K562 (cell line): ENCODE measurements at regions not wholly inside any gene's neighbourhood (a gene's known extent, or its start where the extent isn't known, plus 50 kb on each side); places are given as distances from the start of the nearest gene placed in this dataset.

Source experiments
- ATAC-seq: fragments of 200-7000 bp; cut with Tn5 transposase; 3 replicates; pipeline ENCODE4 v1.9.1; 2020; ENCODE audit warnings: moderate library complexity
- BruUV-seq: library from RNA; stranded (reverse); fragments of 400-500 nt; replicated peaks from 2 replicates; lab custom pipeline; 2021; lab: Mats Ljungman, UMichigan
- CTCF ChIA-PET: fragments of 300-600 bp; formaldehyde crosslinking; extraction: SDS; loops from one replicate; lab custom pipeline; 2021; ENCODE audit warnings: low intra/inter-chr PET ratio; lab: Yijun Ruan, JAX
- POLR2A ChIA-PET: fragments of 300-600, 350-650 bp; sonication (Branson Sonifier 250); formaldehyde crosslinking; extraction: SDS; loops from one replicate; lab custom pipeline; 2021; ENCODE audit warnings: antibody characterized with exemption, inconsistent platforms; lab: Yijun Ruan, JAX
- DNase-seq, 4 experiments: peaks; one replicate each; pipeline versions ENCODE4 v3.0.0 to v3.0.0-alpha.2; 2011 to 2018; ENCODE audit warnings: low spot score in 3 of 4, mixed read lengths in 3 of 4; ENCODE audit errors: extremely low read depth in 1 of 4
- FAIRE-seq: peaks from 2 replicates; lab custom pipeline; 2011; peaks lifted over from hg19 to GRCh38; lab: Jason Lieb, UNC
- H2AFZ ChIP-seq: 2 replicates; pipeline ENCODE4 v1.6.0; 2011; ENCODE audit warnings: low read depth, low read length, control low read depth, inconsistent platforms
- H3K27ac ChIP-seq: fragments of 200-600 bp; 3 replicates; pipeline ENCODE4 v1.8.0; 2011; ENCODE audit warnings: low read depth, mild to moderate bottlenecking, control low read depth, inconsistent platforms, low read length, moderate library complexity, mixed read lengths; ENCODE audit errors: extremely low read depth
- H3K27me3 ChIP-seq, 2 experiments: fragments of 300-600 bp in 1 of 2; 2 replicates in 1 of 2; 3 replicates in 1 of 2; pipeline versions ENCODE4 v1.6.0 to v1.8.0; 2011; ENCODE audit warnings: inconsistent platforms in 2 of 2, low read length in 2 of 2, mild to moderate bottlenecking in 1 of 2, mixed read lengths in 1 of 2, moderate library complexity in 1 of 2; ENCODE audit not compliant: control insufficient read depth in 2 of 2, insufficient read depth in 2 of 2
- H3K36me3 ChIP-seq: fragments of 300-600 bp; 3 replicates; pipeline ENCODE4 v1.8.0; 2011; ENCODE audit warnings: mild to moderate bottlenecking, low read length, inconsistent platforms; ENCODE audit not compliant: control insufficient read depth, insufficient read depth
- H3K4me1 ChIP-seq, 2 experiments: fragments of 200-600 bp in 1 of 2; replicated peaks in 1 of 2; 2 replicates in 1 of 2; 3 replicates in 1 of 2; pipeline versions ENCODE4 v1.5.1 to v1.8.0; 2011; ENCODE audit warnings: inconsistent platforms in 2 of 2, low read length in 2 of 2, mild to moderate bottlenecking in 1 of 2, mixed read lengths in 1 of 2, moderate library complexity in 1 of 2; ENCODE audit not compliant: control insufficient read depth in 2 of 2, insufficient read depth in 2 of 2
- H3K4me2 ChIP-seq: 2 replicates; pipeline ENCODE4 v1.6.1; 2011; ENCODE audit warnings: low read length, control low read depth, inconsistent platforms, mixed read lengths; ENCODE audit not compliant: insufficient read depth
- H3K4me3 ChIP-seq: fragments of 200-600 bp; sonication (generic), shearing (Covaris generic); 2 replicates; pipeline ENCODE4 v1.5.1; 2016; ENCODE audit warnings: control low read depth, inconsistent platforms
- H3K79me2 ChIP-seq: fragments of 200-600 bp; 3 replicates; pipeline ENCODE4 v1.8.0; 2011; ENCODE audit warnings: low read length, inconsistent platforms; ENCODE audit not compliant: control insufficient read depth, insufficient read depth
- H3K9ac ChIP-seq, 2 experiments: 2 replicates each; pipeline versions ENCODE4 v1.6.0 to v1.6.1; 2011; ENCODE audit warnings: low read depth in 2 of 2, low read length in 2 of 2, control low read depth in 1 of 2, inconsistent platforms in 1 of 2, mild to moderate bottlenecking in 1 of 2, mixed read lengths in 1 of 2; ENCODE audit not compliant: insufficient read depth in 1 of 2
- H3K9me1 ChIP-seq: one replicate; pipeline ENCODE4 v1.6.0; 2011; ENCODE audit warnings: inconsistent platforms, mild to moderate bottlenecking, low read length, moderate library complexity; ENCODE audit not compliant: control insufficient read depth, insufficient read depth
- H3K9me3 ChIP-seq: replicated peaks from 2 replicates; pipeline ENCODE4 v1.5.1; 2011; ENCODE audit warnings: low read depth, low read length, inconsistent platforms; ENCODE audit not compliant: control insufficient read depth, insufficient read depth
- H4K20me1 ChIP-seq: replicated peaks from 2 replicates; pipeline ENCODE4 v1.6.1; 2011; ENCODE audit warnings: low read length, inconsistent platforms, mixed read lengths; ENCODE audit not compliant: control insufficient read depth, insufficient read depth
- GTF2F1 ChIP-seq: IDR thresholded peaks from 2 replicates; pipeline ENCODE4 v1.6.1; 2011; ENCODE audit warnings: low read depth, low read length, improper control_type of control experiment
- JUNB ChIP-seq: fragments of 450-650 bp; formaldehyde crosslinking; conservative IDR thresholded peaks from 2 replicates; pipeline ENCODE4 v1.4.0; 2020; ENCODE audit warnings: mild to moderate bottlenecking
- PRPF4 ChIP-seq: fragments of 200-400 bp; formaldehyde crosslinking; IDR thresholded peaks from one replicate; pipeline ENCODE4 v1.6.1; 2017; ENCODE audit warnings: low read length, low read depth, mild to moderate bottlenecking; ENCODE audit not compliant: insufficient read depth, poor library complexity, severe bottlenecking
- PTBP1 ChIP-seq: fragments of 200-400 bp; formaldehyde crosslinking; IDR thresholded peaks from 2 replicates; pipeline ENCODE4 v1.6.1; 2017; ENCODE audit warnings: low read depth, low read length
- RBBP5 ChIP-seq: fragments of 200-600 bp; sonication (generic); IDR thresholded peaks from 2 replicates; pipeline ENCODE4 v1.6.1; 2012; ENCODE audit warnings: borderline replicate concordance, mild to moderate bottlenecking, low read length, control low read depth, inconsistent platforms; ENCODE audit not compliant: insufficient read depth, poor library complexity, severe bottlenecking
- ZNF316 ChIP-seq: fragments of 450-650 bp; IDR thresholded peaks from 2 replicates; pipeline ENCODE4 v1.6.1; 2016
- ZNF41 ChIP-seq: fragments of 250-450 bp; sonication (Bioruptor Pico); conservative IDR thresholded peaks from 2 replicates; pipeline ENCODE4 v1.4.0; 2020; ENCODE audit warnings: mild to moderate bottlenecking
- WGBS: fragments of 100-300 bp; shearing (Covaris generic); methylation state at CpG from one replicate; pipeline ENCODE4 v1.1.6; 2016; ENCODE audit warnings: low coverage, mixed read lengths; ENCODE audit not compliant: insufficient coverage; ENCODE audit errors: missing lambda C conversion rate; 5-methylcytosine and 5-hydroxymethylcytosine counted together
- in situ Hi-C: fragments of 300-500 bp; cut with MboI; formaldehyde crosslinking; loops from 4 replicates; pipeline ENCODE4 v1.15.0; 2018; ENCODE audit warnings: inconsistent platforms, mixed read lengths
- intact Hi-C: fragments of 100-400 bp; cut with micrococcal nuclease; formaldehyde crosslinking; loops from 2 replicates; pipeline ENCODE4 v1.14.2; 2022
- TF ChIP-seq, protein P1 (sequence below): fragments of 450-650 bp; IDR thresholded peaks from 2 replicates; pipeline ENCODE4 v1.6.1; 2016; ENCODE audit warnings: missing biosample characterization, missing genetic modification characterization

- H3K9me1 ChIP-seq, result no peaks in the 10 kb centered on the region
- no peaks in the 10 kb centered on the region for H3K36me3 ChIP-seq
- intact Hi-C loops, result no loop called here
- H3K9me3 ChIP-seq, result no peaks in the 10 kb centered on the region
- CTCF ChIA-PET, result no interaction called here
- no peak for ATAC-seq
- H3K9ac ChIP-seq, result no peak overlapping the region
- no peaks in the 10 kb centered on the region for H3K27me3 ChIP-seq
- 3% methylated on average over 3 of the region's 3 CpGs for WGBS
- in situ Hi-C loops, result no loop called here
- H3K79me2 ChIP-seq, result no peaks in the 10 kb centered on the region
- no peak for TF ChIP-seq GTF2F1
- TF ChIP-seq ZNF316, result 0 out of 2 replicates have a peak, but pooled peaks have one; percentile 5
- TF ChIP-seq, all 486 proteins: peak for 1
- no peak for DNase-seq
- Histone ChIP-seq H3K4me1 (no peaks in the 10 kb centered on the region), H3K4me3 (no peak overlapping the region), H3K4me2 (no peak overlapping the region), H3K27ac (no peak overlapping the region), H4K20me1 (no peaks in the 10 kb centered on the region), H2AFZ (no peak overlapping the region)
- POLR2A ChIA-PET, result interaction anchor here (0.6 kb wide), 1 partner anchor 293 kb away, joined by 3 read pairs; the partner anchor contains the start of gene FAT1
- no peak for FAIRE-seq
- BruUV-seq, result no TSS peak
Observed at GRCh38 chr4:187017147-187017546, 293.5 kb upstream of the FAT1 start.

DNA sequence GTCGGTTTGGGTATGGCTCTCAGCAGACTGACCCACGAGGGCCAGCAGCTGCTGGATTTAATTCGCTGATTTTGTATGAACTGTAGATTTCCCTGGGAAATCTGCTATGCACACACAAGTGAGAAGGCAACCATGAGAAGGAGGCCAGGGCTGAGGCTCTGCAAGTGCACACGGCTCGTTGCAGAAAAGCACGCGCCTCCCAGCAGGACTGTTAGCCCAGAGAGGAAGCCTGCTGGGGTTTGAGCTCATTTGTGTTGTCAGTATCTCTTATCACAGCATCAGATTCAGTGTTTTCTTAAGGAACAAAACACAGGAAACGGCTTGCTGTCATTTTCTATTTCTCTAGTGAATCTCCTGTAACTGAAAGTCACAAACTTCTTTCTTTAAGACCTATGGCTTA, 296.2 kb upstream of the FAT1 start:
- no peak overlapping the region for H3K9ac ChIP-seq
- in situ Hi-C loops (no loop called here), intact Hi-C loops (no loop called here)
- H3K36me3 ChIP-seq, result no peaks in the 10 kb centered on the region
- FAIRE-seq (no peak), ATAC-seq (no peak), DNase-seq (no peak)
- no peaks in the 10 kb centered on the region for H3K9me1 ChIP-seq
- H3K27me3 ChIP-seq, result no peaks in the 10 kb centered on the region
- H3K9me3 ChIP-seq, result no peaks in the 10 kb centered on the region
- no peaks in the 10 kb centered on the region for H4K20me1 ChIP-seq
- no peaks in the 10 kb centered on the region for H3K79me2 ChIP-seq
- H3K4me2 ChIP-seq, result no peak overlapping the region
- H3K27ac ChIP-seq, result no peak overlapping the region
- ChIA-PET POLR2A (no interaction called here), CTCF (no interaction called here)
- BruUV-seq, result no TSS peak
- H3K4me1 ChIP-seq, result no peaks in the 10 kb centered on the region
- no peak for TF ChIP-seq PTBP1
- TF ChIP-seq, protein P1, sequence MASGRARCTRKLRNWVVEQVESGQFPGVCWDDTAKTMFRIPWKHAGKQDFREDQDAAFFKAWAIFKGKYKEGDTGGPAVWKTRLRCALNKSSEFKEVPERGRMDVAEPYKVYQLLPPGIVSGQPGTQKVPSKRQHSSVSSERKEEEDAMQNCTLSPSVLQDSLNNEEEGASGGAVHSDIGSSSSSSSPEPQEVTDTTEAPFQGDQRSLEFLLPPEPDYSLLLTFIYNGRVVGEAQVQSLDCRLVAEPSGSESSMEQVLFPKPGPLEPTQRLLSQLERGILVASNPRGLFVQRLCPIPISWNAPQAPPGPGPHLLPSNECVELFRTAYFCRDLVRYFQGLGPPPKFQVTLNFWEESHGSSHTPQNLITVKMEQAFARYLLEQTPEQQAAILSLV (tag), result no peak
- TF ChIP-seq ZNF41 (CRISPR knock-in tag), result peak; percentile 70; the same call in 1 of the 2 replicates
- TF ChIP-seq JUNB (CRISPR knock-in tag), result no peak
- TF ChIP-seq PRPF4, result no peak
- no peak for TF ChIP-seq RBBP5
- no peak overlapping the region for H2AFZ ChIP-seq
- no peak overlapping the region for H3K4me3 ChIP-seq
- 2% methylated on average over 8 of the region's 8 CpGs for WGBS
